Fibroblast of lung (primary cell): ENCODE measurements at regions not wholly inside any gene's neighbourhood (a gene's known extent, or its start where the extent isn't known, plus 50 kb on each side); places are given as distances from the start of the nearest gene placed in this dataset.

Experiments used
- CTCF ChIP-seq, 2 donors: IDR thresholded peaks in 1 of 2; conservative IDR thresholded peaks in 1 of 2; 1 replicate in 1 of 2; 2 replicates in 1 of 2; pipeline ENCODE4 v1.5.1; 2011 to 2012; ENCODE audit warnings: low read length in 2 of 2, control low read depth in 1 of 2, inconsistent platforms in 1 of 2, low read depth in 1 of 2, mild to moderate bottlenecking in 1 of 2
- EZH2 ChIP-seq: IDR thresholded peaks from 2 replicates; pipeline ENCODE4 v1.5.1; 2012; ENCODE audit warnings: low read length, control low read depth, mild to moderate bottlenecking; ENCODE audit errors: missing control alignments

- TF ChIP-seq CTCF (conservative IDR thresholded peaks at IDR 0.05 in 1 of 2, IDR thresholded peaks at IDR 0.05 in 1 of 2; ENCODE audit: low read depth in 1 of 2, low read length in 2 of 2) (no peak), EZH2 (no peak)
These were observed 1054.4 kb downstream of the TBC1D22A start for GRCh38 chr22:47816863-47817210.
